Loucy (cell line): ENCODE measurements at regions not wholly inside any gene's neighbourhood (a gene's known extent, or its start where the extent isn't known, plus 50 kb on each side); places are given as distances from the start of the nearest gene placed in this dataset.

Experiments
- H2AFZ ChIP-seq: fragments of 200-600 bp; sonication (generic); 2 replicates; pipeline ENCODE4 v1.6.0; 2016; ENCODE audit warnings: antibody characterized with exemption, mild to moderate bottlenecking, low read length, moderate library complexity
- H3F3A ChIP-seq: fragments of 200-600 bp; 2 replicates; pipeline ENCODE4 v1.6.0; 2016; ENCODE audit warnings: antibody characterized with exemption, low read depth, mild to moderate bottlenecking
- H3K27me3 ChIP-seq: fragments of 200-600 bp; sonication (generic); 2 replicates; pipeline ENCODE4 v1.6.1; 2014; ENCODE audit warnings: low read length, mild to moderate bottlenecking; ENCODE audit not compliant: insufficient read depth, poor library complexity, severe bottlenecking
- H3K36me3 ChIP-seq: fragments of 200-600 bp; sonication (generic); 2 replicates; pipeline ENCODE4 v1.6.1; 2016; ENCODE audit warnings: low read length; ENCODE audit not compliant: insufficient read depth
- H3K4me1 ChIP-seq: fragments of 200-600 bp; sonication (generic); 2 replicates; pipeline ENCODE4 v1.5.1; 2014; ENCODE audit warnings: low read length, mild to moderate bottlenecking; ENCODE audit not compliant: insufficient read depth, poor library complexity, severe bottlenecking
- H3K4me2 ChIP-seq: fragments of 200-600 bp; sonication (generic); 2 replicates; pipeline ENCODE4 v1.6.0; 2014; ENCODE audit warnings: antibody characterized with exemption, low read length, low read depth, mild to moderate bottlenecking; ENCODE audit not compliant: poor library complexity, severe bottlenecking
- H3K4me3 ChIP-seq: fragments of 200-600 bp; sonication (generic); 2 replicates; pipeline ENCODE4 v1.5.1; 2014; ENCODE audit warnings: low read length, mild to moderate bottlenecking, mixed read lengths; ENCODE audit not compliant: poor library complexity, severe bottlenecking
- H3K79me2 ChIP-seq: fragments of 200-600 bp; sonication (generic); 2 replicates; pipeline ENCODE4 v1.6.1; 2014; ENCODE audit warnings: low read length; ENCODE audit not compliant: insufficient read depth
- H3K9ac ChIP-seq: fragments of 200-600 bp; sonication (generic); 2 replicates; pipeline ENCODE4 v1.6.0; 2014; ENCODE audit warnings: mild to moderate bottlenecking, low read depth, low read length, moderate library complexity; ENCODE audit not compliant: poor library complexity, severe bottlenecking
- H3K9me2 ChIP-seq: fragments of 200-600 bp; sonication (generic); replicated peaks from 2 replicates; pipeline ENCODE4 v1.6.1; 2016; ENCODE audit warnings: low read depth, low read length, mixed read lengths
- H3K9me3 ChIP-seq: fragments of 200-600 bp; sonication (generic); 2 replicates; pipeline ENCODE4 v1.6.1; 2014; ENCODE audit warnings: mild to moderate bottlenecking, antibody characterized with exemption, low read length, low read depth; ENCODE audit not compliant: insufficient read depth
- H4K20me1 ChIP-seq: fragments of 200-600 bp; sonication (generic); 2 replicates; pipeline ENCODE4 v1.6.0; 2014; ENCODE audit warnings: antibody characterized with exemption, low read length, mild to moderate bottlenecking; ENCODE audit not compliant: insufficient read depth, poor library complexity, severe bottlenecking
- CTCF ChIP-seq: fragments of 200-600 bp; sonication (generic); conservative IDR thresholded peaks from 2 replicates; pipeline ENCODE4 v1.5.1; 2014; ENCODE audit warnings: mild to moderate bottlenecking, antibody characterized with exemption, low read length
- EZH2phosphoT487 ChIP-seq: fragments of 200-600 bp; IDR thresholded peaks from 2 replicates; pipeline ENCODE4 v1.6.1; 2018; ENCODE audit warnings: antibody characterized with exemption, mild to moderate bottlenecking, moderate library complexity, borderline replicate concordance

DNA sequence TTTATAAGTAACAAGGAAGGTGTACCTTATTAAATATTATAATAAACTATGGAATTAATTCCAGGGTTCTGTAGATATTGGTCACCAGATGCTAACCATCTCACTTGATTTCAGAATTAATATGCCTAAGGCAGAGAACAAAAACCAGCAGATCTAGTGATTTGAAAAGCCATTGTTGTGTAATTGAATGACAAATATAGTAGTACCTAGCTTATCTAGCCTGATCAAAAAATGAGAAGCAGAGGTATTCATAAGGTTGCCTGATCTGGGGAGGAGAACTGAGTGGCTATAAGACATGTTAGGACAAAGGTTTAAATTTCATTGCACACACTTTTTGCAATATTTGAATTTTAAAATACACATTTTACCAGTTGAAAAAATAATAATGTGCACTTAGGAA lies 132.0 kb upstream of the UBE2E3 start:
- TF ChIP-seq EZH2phosphoT487 (no peak), CTCF (no peak)
- Histone ChIP-seq H3F3A (no peaks in the 10 kb centered on the region), H3K9me3 (no peaks in the 10 kb centered on the region), H3K36me3 (no peaks in the 10 kb centered on the region), H3K79me2 (no peaks in the 10 kb centered on the region), H3K4me3 (no peak overlapping the region), H3K27me3 (no peaks in the 10 kb centered on the region), H3K4me2 (no peak overlapping the region), H4K20me1 (no peaks in the 10 kb centered on the region), H3K4me1 (no peaks in the 10 kb centered on the region), H2AFZ (no peak overlapping the region), H3K9ac (no peak overlapping the region), H3K9me2 (no peaks in the 10 kb centered on the region)

- H3K4me1 ChIP-seq: no peaks in the 10 kb centered on the region
- H3K27me3 ChIP-seq: no peaks in the 10 kb centered on the region
- H3K4me2 ChIP-seq: no peak overlapping the region
- no peak overlapping the region for H3K9ac ChIP-seq
- H4K20me1 ChIP-seq: no peaks in the 10 kb centered on the region
- no peaks in the 10 kb centered on the region for H3K79me2 ChIP-seq
- no peak overlapping the region for H2AFZ ChIP-seq
- no peak overlapping the region for H3K4me3 ChIP-seq
- no peaks in the 10 kb centered on the region for H3K9me3 ChIP-seq
- TF ChIP-seq CTCF (no peak), EZH2phosphoT487 (no peak)
- no peaks in the 10 kb centered on the region for H3K9me2 ChIP-seq
- H3K36me3 ChIP-seq: no peaks in the 10 kb centered on the region
- H3F3A ChIP-seq: no peaks in the 10 kb centered on the region
Measured at GRCh38 chr2:180846756-180847472, 133.5 kb upstream of the UBE2E3 start.

DNA sequence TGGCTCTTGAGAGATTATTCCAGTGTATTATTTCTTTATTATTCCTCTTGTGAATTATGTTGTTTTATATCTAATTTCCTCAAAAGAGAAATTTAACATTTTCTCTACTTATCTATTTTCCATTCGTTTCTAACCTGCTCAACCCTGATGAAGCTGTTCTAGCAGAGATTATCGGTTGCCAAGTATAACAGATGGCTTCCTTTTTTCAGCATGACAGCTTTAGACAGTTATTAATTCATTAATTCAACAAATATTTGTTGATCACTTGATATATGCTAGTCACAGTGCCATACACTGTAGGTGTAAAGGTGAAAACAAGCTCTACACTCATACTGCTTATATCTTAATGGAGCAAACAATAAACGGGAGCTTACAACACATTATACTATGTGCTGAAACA lies 137.9 kb upstream of the UBE2E3 start:
- no peaks in the 10 kb centered on the region for H3K36me3 ChIP-seq
- no peaks in the 10 kb centered on the region for H4K20me1 ChIP-seq
- H3K9ac ChIP-seq: no peak overlapping the region
- no peaks in the 10 kb centered on the region for H3K9me3 ChIP-seq
- no peaks in the 10 kb centered on the region for H3K4me1 ChIP-seq
- H3K4me3 ChIP-seq: no peak overlapping the region
- no peak overlapping the region for H3K4me2 ChIP-seq
- H3K9me2 ChIP-seq: no peaks in the 10 kb centered on the region
- TF ChIP-seq EZH2phosphoT487: no peak
- TF ChIP-seq CTCF: no peak
- no peaks in the 10 kb centered on the region for H3F3A ChIP-seq
- H3K79me2 ChIP-seq: no peaks in the 10 kb centered on the region
- no peaks in the 10 kb centered on the region for H3K27me3 ChIP-seq
- no peak overlapping the region for H2AFZ ChIP-seq
